Gastroesophageal sphincter (tissue), 4 donors: ENCODE measurements at regions not wholly inside any gene's neighbourhood (a gene's known extent, or its start where the extent isn't known, plus 50 kb on each side); places are given as distances from the start of the nearest gene placed in this dataset.

Experiments
- ATAC-seq: fragments of 150-250 bp; one replicate; pipeline ENCODE4 v1.9.1; 2016; ENCODE audit warnings: mild to moderate bottlenecking, moderate library complexity
- H3K27ac ChIP-seq, 4 donors: fragments of 200-600 bp; sonication (generic) in 3 of 4; 1 replicate in 3 of 4; 2 replicates in 1 of 4; pipeline ENCODE4 v1.5.1; 2016 to 2019
- H3K27me3 ChIP-seq: fragments of 200-600 bp; sonication (generic); one replicate; pipeline ENCODE4 v1.5.1; 2019
- H3K36me3 ChIP-seq, 2 donors: fragments of 200-600 bp; sonication (generic); one replicate each; pipeline ENCODE4 v1.5.1; 2019; ENCODE audit warnings: control low read depth in 1 of 2
- H3K4me1 ChIP-seq, 3 donors: fragments of 200-600 bp; sonication (generic); 1 replicate in 2 of 3; 2 replicates in 1 of 3; pipeline ENCODE4 v1.5.1; 2016 to 2019; ENCODE audit warnings: control low read depth in 2 of 3
- H3K4me3 ChIP-seq, 2 donors: fragments of 200-600 bp; sonication (generic); one replicate each; pipeline ENCODE4 v1.5.1; 2019; ENCODE audit warnings: mild to moderate bottlenecking in 1 of 2, moderate library complexity in 1 of 2
- H3K9me3 ChIP-seq, 3 donors: fragments of 200-600 bp; sonication (generic); one replicate each; pipeline ENCODE4 v1.5.1; 2017 to 2019; ENCODE audit warnings: control low read depth in 2 of 3
- EP300 ChIP-seq: sonication (generic); formaldehyde crosslinking; IDR thresholded peaks from one replicate; pipeline ENCODE4 v1.6.1; 2017; ENCODE audit warnings: antibody characterized with exemption, mild to moderate bottlenecking
- POLR2A ChIP-seq, 2 donors: fragments of 450-650 bp; IDR thresholded peaks; one replicate each; pipeline ENCODE4 v1.6.1; 2017; ENCODE audit warnings: antibody characterized with exemption in 2 of 2, mild to moderate bottlenecking in 2 of 2, moderate library complexity in 1 of 2
- POLR2AphosphoS5 ChIP-seq: sonication (generic); formaldehyde crosslinking; IDR thresholded peaks from one replicate; pipeline ENCODE4 v1.6.1; 2017; ENCODE audit warnings: antibody characterized with exemption
- WGBS, 2 donors: methylation state at CpG; one replicate each; pipeline ENCODE4 v1.1.5; 2018; ENCODE audit warnings: low coverage in 1 of 2; 5-methylcytosine and 5-hydroxymethylcytosine counted together
- TF ChIP-seq, protein P1 (sequence below), 4 experiments: fragments of 200-600 bp in 2 of 4; fragments of 450-650 bp in 2 of 4; sonication (generic) in 1 of 4; IDR thresholded peaks; one replicate each; pipeline ENCODE4 v1.5.1; 2017 to 2019; ENCODE audit warnings: antibody characterized with exemption in 4 of 4, mild to moderate bottlenecking in 2 of 4, moderate library complexity in 2 of 4

- 50 to 58% methylated on average over 6 of the region's 6 CpGs for WGBS, 2 donors
These were observed 72.0 kb upstream of the DBX2 start for GRCh38 chr12:45122768-45123380.

GRCh38 chr12:45124485-45125155, 73.7 kb upstream of the DBX2 start:
- H3K27ac ChIP-seq: no peak overlapping the region
- 59 to 61% methylated on average over 3 of the region's 3 CpGs for WGBS, 2 donors
- no peaks in the 10 kb centered on the region for H3K9me3 ChIP-seq
- no peaks in the 10 kb centered on the region for H3K4me1 ChIP-seq
- H3K27me3 ChIP-seq: no peaks in the 10 kb centered on the region
- no peak overlapping the region for H3K4me3 ChIP-seq
- no peak for ATAC-seq
- TF ChIP-seq POLR2A (IDR thresholded peaks at IDR 0.05) (no peak), EP300 (no peak), POLR2AphosphoS5 (no peak)
- TF ChIP-seq, protein P1, sequence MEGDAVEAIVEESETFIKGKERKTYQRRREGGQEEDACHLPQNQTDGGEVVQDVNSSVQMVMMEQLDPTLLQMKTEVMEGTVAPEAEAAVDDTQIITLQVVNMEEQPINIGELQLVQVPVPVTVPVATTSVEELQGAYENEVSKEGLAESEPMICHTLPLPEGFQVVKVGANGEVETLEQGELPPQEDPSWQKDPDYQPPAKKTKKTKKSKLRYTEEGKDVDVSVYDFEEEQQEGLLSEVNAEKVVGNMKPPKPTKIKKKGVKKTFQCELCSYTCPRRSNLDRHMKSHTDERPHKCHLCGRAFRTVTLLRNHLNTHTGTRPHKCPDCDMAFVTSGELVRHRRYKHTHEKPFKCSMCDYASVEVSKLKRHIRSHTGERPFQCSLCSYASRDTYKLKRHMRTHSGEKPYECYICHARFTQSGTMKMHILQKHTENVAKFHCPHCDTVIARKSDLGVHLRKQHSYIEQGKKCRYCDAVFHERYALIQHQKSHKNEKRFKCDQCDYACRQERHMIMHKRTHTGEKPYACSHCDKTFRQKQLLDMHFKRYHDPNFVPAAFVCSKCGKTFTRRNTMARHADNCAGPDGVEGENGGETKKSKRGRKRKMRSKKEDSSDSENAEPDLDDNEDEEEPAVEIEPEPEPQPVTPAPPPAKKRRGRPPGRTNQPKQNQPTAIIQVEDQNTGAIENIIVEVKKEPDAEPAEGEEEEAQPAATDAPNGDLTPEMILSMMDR (IDR thresholded peaks at IDR 0.05): no peak
- no peaks in the 10 kb centered on the region for H3K36me3 ChIP-seq

More at GRCh38 chr12:45122768-45123380, 72.0 kb upstream of the DBX2 start:
- H3K27me3 ChIP-seq: no peaks in the 10 kb centered on the region
- no peak overlapping the region for H3K4me3 ChIP-seq
- H3K4me1 ChIP-seq: no peaks in the 10 kb centered on the region
- no peaks in the 10 kb centered on the region for H3K36me3 ChIP-seq
- TF ChIP-seq, protein P1 (IDR thresholded peaks at IDR 0.05): peak in 2 of 4 experiments; percentile 7 to 19
- no peak for TF ChIP-seq POLR2A (IDR thresholded peaks at IDR 0.05)
- H3K9me3 ChIP-seq: no peaks in the 10 kb centered on the region
- no peak for ATAC-seq
- H3K27ac ChIP-seq: no peak overlapping the region

GRCh38 chr12:45125997-45126396, 75.1 kb upstream of the DBX2 start:
- Histone ChIP-seq H3K4me1 (peaks cover 0 to 3% (median 0%) of the 10 kb centered on the region in 3 donors), H3K9me3 (no peaks in the 10 kb centered on the region), H3K4me3 (no peak overlapping the region), H3K27ac (no peak overlapping the region), H3K27me3 (no peaks in the 10 kb centered on the region), H3K36me3 (no peaks in the 10 kb centered on the region)
- WGBS, 2 donors: 75 to 89% methylated on average over 1 to 2 of the region's 2 CpGs
- no peak for TF ChIP-seq POLR2A (IDR thresholded peaks at IDR 0.05)
- TF ChIP-seq POLR2AphosphoS5: no peak
- no peak for TF ChIP-seq EP300
- no peak for ATAC-seq

- no peak for ATAC-seq
- TF ChIP-seq POLR2AphosphoS5: no peak
- TF ChIP-seq, protein P1 (IDR thresholded peaks at IDR 0.05): no peak
- TF ChIP-seq EP300: no peak
- TF ChIP-seq POLR2A (IDR thresholded peaks at IDR 0.05): no peak
- H3K4me3 ChIP-seq: no peak overlapping the region
- H3K27me3 ChIP-seq: no peaks in the 10 kb centered on the region
- H3K27ac ChIP-seq: no peak overlapping the region
- H3K9me3 ChIP-seq: no peaks in the 10 kb centered on the region
- peaks cover 0 to 5% (median 0%) of the 10 kb centered on the region in 3 donors for H3K4me1 ChIP-seq
- H3K36me3 ChIP-seq: no peaks in the 10 kb centered on the region
- 77 to 78% methylated on average over 1 of the region's 1 CpG for WGBS, 2 donors
These were observed 77.7 kb upstream of the DBX2 start for GRCh38 chr12:45128637-45129036.

DNA sequence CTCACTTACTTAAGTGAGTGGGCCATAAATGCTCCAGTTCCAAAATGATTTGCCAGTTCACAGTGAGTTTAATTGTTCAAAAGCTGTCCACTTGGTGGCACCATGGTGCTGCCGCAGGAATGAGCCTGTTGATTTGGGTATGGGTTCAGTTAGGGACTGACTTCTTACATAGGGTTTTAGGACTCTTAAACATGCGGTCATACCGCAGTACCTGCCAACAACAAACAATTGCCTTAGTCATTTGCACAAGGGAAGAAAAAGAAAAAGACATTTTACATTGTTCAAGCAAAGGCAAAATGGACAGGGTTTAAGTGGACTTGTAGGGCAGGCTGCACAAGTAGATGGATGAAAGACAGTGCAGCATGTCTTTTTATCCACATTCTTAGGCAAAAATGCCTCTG, 80.0 kb upstream of the DBX2 start:
- Histone ChIP-seq H3K9me3 (no peaks in the 10 kb centered on the region), H3K27ac (no peak overlapping the region), H3K4me3 (no peak overlapping the region), H3K27me3 (no peaks in the 10 kb centered on the region), H3K36me3 (no peaks in the 10 kb centered on the region), H3K4me1 (peaks cover 0 to 5% (median 0%) of the 10 kb centered on the region in 3 donors)
- ATAC-seq: peak; percentile 34
- WGBS, 2 donors: 3 to 7% methylated on average over 3 of the region's 3 CpGs
- TF ChIP-seq POLR2A (IDR thresholded peaks at IDR 0.05): no peak
- TF ChIP-seq, protein P1 (IDR thresholded peaks at IDR 0.05): peak; percentile 16 to 64 (median 52)
